PC-9 (cell line): ENCODE measurements at regions not wholly inside any gene's neighbourhood (a gene's known extent, or its start where the extent isn't known, plus 50 kb on each side); places are given as distances from the start of the nearest gene placed in this dataset.

ENCODE experiments used
- BruUV-seq: library from RNA; stranded (reverse); fragments of 400-500 nt; replicated peaks from 2 replicates; lab custom pipeline; 2021; lab: Mats Ljungman, UMichigan
- CTCF ChIA-PET: fragments of 300-600 bp; sonication (Branson Sonifier 250); formaldehyde crosslinking; loops from one replicate; lab custom pipeline; 2022; ENCODE audit warnings: antibody characterized with exemption; lab: Charles Lee
- POLR2A ChIA-PET: fragments of 300-600 bp; sonication (Branson Sonifier 250); formaldehyde crosslinking; loops from one replicate; lab custom pipeline; 2022; ENCODE audit warnings: antibody characterized with exemption; ENCODE audit not compliant: unreplicated experiment; lab: Charles Lee
- DNase-seq, 2 experiments: peaks; one replicate each; pipeline versions ENCODE4 v3.0.0 to v3.0.0-alpha.2; 2015 to 2022; ENCODE audit warnings: mixed read lengths in 1 of 2
- H2AFZ ChIP-seq: fragments of 200-600 bp; sonication (generic); 2 replicates; pipeline ENCODE4 v1.8.1; 2017; ENCODE audit warnings: antibody characterized with exemption
- H3F3A ChIP-seq: fragments of 200-600 bp; sonication (generic); 2 replicates; pipeline ENCODE4 v1.8.1; 2017; ENCODE audit warnings: antibody characterized with exemption, mild to moderate bottlenecking, low read depth; ENCODE audit not compliant: insufficient read depth
- H3K27ac ChIP-seq: fragments of 200-600 bp; sonication (generic); 2 replicates; pipeline ENCODE4 v1.6.1; 2016; ENCODE audit warnings: mixed run types
- H3K27me3 ChIP-seq: fragments of 200-600 bp; sonication (generic); 2 replicates; pipeline ENCODE4 v1.6.1; 2016; ENCODE audit warnings: low read depth, mixed run types; ENCODE audit not compliant: insufficient read depth
- H3K36me3 ChIP-seq: fragments of 200-600 bp; sonication (generic); 2 replicates; pipeline ENCODE4 v1.6.1; 2016; ENCODE audit warnings: low read depth, mixed run types
- H3K4me1 ChIP-seq: fragments of 200-600 bp; sonication (generic); replicated peaks from 2 replicates; pipeline ENCODE4 v1.6.1; 2016; ENCODE audit warnings: mixed run types; ENCODE audit not compliant: insufficient read depth
- H3K4me2 ChIP-seq: fragments of 200-600 bp; sonication (generic); 2 replicates; pipeline ENCODE4 v1.6.1; 2017; ENCODE audit warnings: mixed run types
- H3K4me3 ChIP-seq: fragments of 200-600 bp; sonication (generic); 2 replicates; pipeline ENCODE4 v1.6.1; 2016; ENCODE audit warnings: mixed run types
- H3K79me2 ChIP-seq: fragments of 200-600 bp; sonication (generic); 2 replicates; pipeline ENCODE4 v1.6.1; 2017; ENCODE audit warnings: low read depth, mixed run types
- H3K9me2 ChIP-seq: fragments of 200-600 bp; sonication (generic); 2 replicates; pipeline ENCODE4 v1.8.1; 2017; ENCODE audit warnings: mild to moderate bottlenecking; ENCODE audit not compliant: insufficient read depth
- H3K9me3 ChIP-seq: fragments of 200-600 bp; sonication (generic); 2 replicates; pipeline ENCODE4 v1.8.1; 2016; ENCODE audit warnings: low read depth; ENCODE audit not compliant: insufficient read depth
- H4K20me1 ChIP-seq: fragments of 200-600 bp; sonication (generic); 2 replicates; pipeline ENCODE4 v1.8.1; 2017; ENCODE audit not compliant: insufficient read depth
- EZH2 ChIP-seq: fragments of 200-600 bp; sonication (generic); IDR thresholded peaks from 2 replicates; pipeline ENCODE4 v1.8.0; 2017; ENCODE audit warnings: antibody characterized with exemption, low read depth
- intact Hi-C: fragments of 100-400 bp; cut with micrococcal nuclease; formaldehyde crosslinking; loops from one replicate; pipeline ENCODE4 v1.10.0; 2022; ENCODE audit not compliant: unreplicated experiment
- TF ChIP-seq, protein P1 (sequence below): fragments of 200-600 bp; sonication (generic); conservative IDR thresholded peaks from 2 replicates; pipeline ENCODE4 v1.6.1; 2017; ENCODE audit warnings: mixed run types, antibody characterized with exemption, mild to moderate bottlenecking, moderate library complexity

DNA sequence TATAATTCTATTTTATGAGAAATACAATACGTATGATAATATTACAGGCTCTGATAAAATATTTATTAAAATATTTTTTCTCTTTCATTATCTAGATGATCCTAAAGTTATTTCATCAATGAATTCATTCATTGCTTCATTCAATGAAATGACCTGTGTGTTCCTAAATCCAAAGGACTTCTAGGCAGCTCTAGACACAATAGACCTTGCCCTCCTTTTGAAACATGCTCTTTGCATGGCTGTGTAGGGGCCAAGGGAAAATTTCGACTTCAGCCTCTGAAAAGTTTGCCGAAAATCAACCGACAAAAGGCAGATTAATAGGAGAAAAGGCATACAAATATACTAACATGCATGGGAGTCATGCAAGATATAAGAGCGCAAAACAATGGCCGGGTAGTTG lies 402.0 kb downstream of the ELAVL2 start:
- Histone ChIP-seq H2AFZ (no peak overlapping the region), H3K36me3 (no peaks in the 10 kb centered on the region), H3K9me3 (no peaks in the 10 kb centered on the region), H3K27me3 (no peaks in the 10 kb centered on the region), H3F3A (no peaks in the 10 kb centered on the region), H3K9me2 (no peaks in the 10 kb centered on the region), H3K27ac (no peak overlapping the region), H4K20me1 (no peaks in the 10 kb centered on the region), H3K4me3 (no peak overlapping the region), H3K4me1 (no peaks in the 10 kb centered on the region), H3K4me2 (no peak overlapping the region), H3K79me2 (no peaks in the 10 kb centered on the region)
- intact Hi-C loops: no loop called here
- BruUV-seq: no TSS peak
- ChIA-PET CTCF (no interaction called here), POLR2A (no interaction called here)
- TF ChIP-seq EZH2: no peak
- TF ChIP-seq, protein P1, sequence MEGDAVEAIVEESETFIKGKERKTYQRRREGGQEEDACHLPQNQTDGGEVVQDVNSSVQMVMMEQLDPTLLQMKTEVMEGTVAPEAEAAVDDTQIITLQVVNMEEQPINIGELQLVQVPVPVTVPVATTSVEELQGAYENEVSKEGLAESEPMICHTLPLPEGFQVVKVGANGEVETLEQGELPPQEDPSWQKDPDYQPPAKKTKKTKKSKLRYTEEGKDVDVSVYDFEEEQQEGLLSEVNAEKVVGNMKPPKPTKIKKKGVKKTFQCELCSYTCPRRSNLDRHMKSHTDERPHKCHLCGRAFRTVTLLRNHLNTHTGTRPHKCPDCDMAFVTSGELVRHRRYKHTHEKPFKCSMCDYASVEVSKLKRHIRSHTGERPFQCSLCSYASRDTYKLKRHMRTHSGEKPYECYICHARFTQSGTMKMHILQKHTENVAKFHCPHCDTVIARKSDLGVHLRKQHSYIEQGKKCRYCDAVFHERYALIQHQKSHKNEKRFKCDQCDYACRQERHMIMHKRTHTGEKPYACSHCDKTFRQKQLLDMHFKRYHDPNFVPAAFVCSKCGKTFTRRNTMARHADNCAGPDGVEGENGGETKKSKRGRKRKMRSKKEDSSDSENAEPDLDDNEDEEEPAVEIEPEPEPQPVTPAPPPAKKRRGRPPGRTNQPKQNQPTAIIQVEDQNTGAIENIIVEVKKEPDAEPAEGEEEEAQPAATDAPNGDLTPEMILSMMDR: no peak
- no peak for DNase-seq

DNA sequence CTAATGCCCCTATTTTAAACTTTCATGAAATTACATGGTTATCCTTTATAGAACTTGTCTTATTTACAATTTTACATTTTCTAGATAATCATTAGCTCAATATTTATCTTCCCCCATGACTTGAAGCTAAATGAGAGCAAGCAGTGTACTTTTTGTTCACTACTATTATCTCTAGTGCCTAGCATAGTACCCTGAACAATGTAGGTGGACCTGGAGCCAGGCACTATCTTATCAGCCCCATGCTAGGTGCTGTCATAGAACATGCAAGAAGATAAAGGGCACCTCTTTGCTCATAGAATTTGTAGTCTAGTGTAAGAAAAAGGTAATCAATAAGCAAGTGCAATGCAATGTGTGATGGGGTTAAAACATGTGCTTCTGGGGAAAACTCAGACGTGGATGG lies 399.9 kb downstream of the ELAVL2 start:
- BruUV-seq: no TSS peak
- H3K36me3 ChIP-seq: no peaks in the 10 kb centered on the region
- no peak overlapping the region for H2AFZ ChIP-seq
- H3K4me3 ChIP-seq: no peak overlapping the region
- H3K27ac ChIP-seq: no peak overlapping the region
- no peaks in the 10 kb centered on the region for H3K9me3 ChIP-seq
- no peaks in the 10 kb centered on the region for H3K9me2 ChIP-seq
- no peaks in the 10 kb centered on the region for H3K27me3 ChIP-seq
- intact Hi-C loops: no loop called here
- no peak overlapping the region for H3K4me2 ChIP-seq
- TF ChIP-seq, protein P1: no peak
- no peak for TF ChIP-seq EZH2
- no peak for DNase-seq
- H3F3A ChIP-seq: no peaks in the 10 kb centered on the region
- ChIA-PET CTCF (no interaction called here), POLR2A (no interaction called here)
- H3K4me1 ChIP-seq: no peaks in the 10 kb centered on the region
- no peaks in the 10 kb centered on the region for H3K79me2 ChIP-seq
- no peaks in the 10 kb centered on the region for H4K20me1 ChIP-seq

DNA sequence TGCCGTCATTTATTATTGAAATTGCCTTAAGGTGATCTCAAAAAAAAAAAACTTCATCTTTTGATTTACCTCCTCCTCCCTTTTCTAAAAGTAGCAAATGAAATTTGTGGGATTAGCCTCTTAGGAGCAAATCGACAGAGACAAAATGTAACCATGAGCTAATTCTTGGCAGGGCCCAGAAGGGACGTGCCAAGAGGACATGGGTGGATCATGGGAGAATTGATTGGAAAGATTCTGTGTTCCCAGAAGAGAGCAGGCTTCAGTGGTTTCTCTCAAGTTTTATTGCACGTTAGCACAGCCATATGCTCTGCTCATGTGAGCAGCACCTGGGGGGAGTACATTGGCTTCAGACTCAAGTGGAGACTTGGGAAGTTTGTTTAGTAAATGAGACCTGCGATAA lies 394.6 kb downstream of the ELAVL2 start:
- Histone ChIP-seq H3K4me3 (no peak overlapping the region), H3K27ac (no peak overlapping the region), H3K27me3 (no peaks in the 10 kb centered on the region), H3K4me1 (no peaks in the 10 kb centered on the region), H3K9me2 (no peaks in the 10 kb centered on the region), H3K9me3 (no peaks in the 10 kb centered on the region), H3K36me3 (no peaks in the 10 kb centered on the region), H3F3A (no peaks in the 10 kb centered on the region), H4K20me1 (no peaks in the 10 kb centered on the region), H2AFZ (no peak overlapping the region), H3K4me2 (no peak overlapping the region), H3K79me2 (no peaks in the 10 kb centered on the region)
- intact Hi-C loops: no loop called here
- ChIA-PET CTCF (no interaction called here), POLR2A (no interaction called here)
- no TSS peak for BruUV-seq
- DNase-seq: no peak
- no peak for TF ChIP-seq EZH2
- TF ChIP-seq, protein P1: no peak
